Gastroesophageal sphincter (tissue), 3 donors: ENCODE measurements at regions not wholly inside any gene's neighbourhood (a gene's known extent, or its start where the extent isn't known, plus 50 kb on each side); places are given as distances from the start of the nearest gene placed in this dataset.

Source experiments
- CTCF ChIP-seq, 4 experiments: fragments of 200-600 bp in 2 of 4; fragments of 450-650 bp in 2 of 4; sonication (generic) in 1 of 4; IDR thresholded peaks; one replicate each; pipeline ENCODE4 v1.5.1; 2017 to 2019; ENCODE audit warnings: antibody characterized with exemption in 4 of 4, mild to moderate bottlenecking in 2 of 4, moderate library complexity in 2 of 4
- EP300 ChIP-seq: sonication (generic); formaldehyde crosslinking; IDR thresholded peaks from one replicate; pipeline ENCODE4 v1.6.1; 2017; ENCODE audit warnings: antibody characterized with exemption, mild to moderate bottlenecking

GRCh38 chr2:67760995-67761394 lies 301.8 kb downstream of the C1D start:
- no peak for TF ChIP-seq CTCF (IDR thresholded peaks at IDR 0.05)
- no peak for TF ChIP-seq EP300
